ENCODE measurements at regions not wholly inside any gene's neighbourhood (a gene's known extent, or its start where the extent isn't known, plus 50 kb on each side); places are given as distances from the start of the nearest gene placed in this dataset.

- TF ChIP-seq POLR2A (IDR thresholded peaks at IDR 0.05) (no peak), CTCF (IDR thresholded peaks at IDR 0.05 in 8 of 11, conservative IDR thresholded peaks at IDR 0.05 in 3 of 11) (no peak)
These were observed 256.9 kb downstream of the RND3 start for GRCh38 chr2:150230616-150231015.

All from spleen (tissue), 7 donors.